ENCODE measurements at regions not wholly inside any gene's neighbourhood (a gene's known extent, or its start where the extent isn't known, plus 50 kb on each side); places are given as distances from the start of the nearest gene placed in this dataset.
"Not testable (repeated sequence)": the region's sequence is repeated elsewhere in the genome, so short reads cannot be mapped to it uniquely, and the experiment has no call there.

DNA sequence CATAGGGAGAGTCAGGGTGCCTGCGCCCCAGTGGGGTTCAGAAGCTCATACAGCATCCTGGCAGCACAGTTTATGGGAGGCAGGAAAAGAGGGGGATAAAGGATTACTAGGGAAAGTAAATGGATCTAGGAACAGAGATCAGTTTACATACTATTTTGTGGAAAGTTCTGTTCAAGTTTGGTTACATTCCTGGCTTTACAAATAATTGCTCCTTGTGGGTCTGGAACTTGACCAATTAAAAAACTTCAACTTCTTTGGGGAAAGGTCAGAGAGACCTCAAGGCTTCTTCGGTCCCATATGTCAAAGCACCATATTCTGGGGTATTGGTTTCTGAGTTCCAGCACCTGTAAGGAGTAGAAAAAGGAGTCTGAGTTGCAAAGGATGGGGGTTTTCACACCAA lies 64.1 kb downstream of the ZDHHC19 start:
- POLR2A ChIA-PET: no interaction called here
- peaks cover 9% of the 10 kb centered on the region for H3K9me3 Mint-ChIP-seq
- H3K27me3 Mint-ChIP-seq: peaks cover 6% of the 10 kb centered on the region
- DNase-seq: no peak
- CTCF ChIA-PET: interaction anchor here (1.0 kb wide), 1 partner anchor 33 kb away, joined by 3 read pairs; no protein-coding TSS in a partner anchor
- no peaks in the 10 kb centered on the region for H3K36me3 Mint-ChIP-seq (ENCODE audit: low read depth)
- no peak overlapping the region for H3K27ac Mint-ChIP-seq
- no peak overlapping the region for H3K4me3 Mint-ChIP-seq
- peaks cover 7% of the 10 kb centered on the region for H3K4me1 Mint-ChIP-seq

GRCh38 chr3:196145468-196146262 lies 63.8 kb upstream of the TFRC start:
- Mint-ChIP-seq H3K27ac (no peak overlapping the region), H3K9me3 (peaks cover 7% of the 10 kb centered on the region), H3K27me3 (peaks cover 7% of the 10 kb centered on the region), H3K4me1 (peaks cover 7% of the 10 kb centered on the region), H3K4me3 (no peak overlapping the region), H3K36me3 (ENCODE audit: low read depth) (no peaks in the 10 kb centered on the region)
- CTCF ChIA-PET: interaction anchor here (1.0 kb wide), 1 partner anchor 34 kb away, joined by 3 read pairs; no protein-coding TSS in a partner anchor
- DNase-seq: no peak
- POLR2A ChIA-PET: interaction anchor here (1.4 kb wide), 1 partner anchor 11 kb away, joined by 4 read pairs; no protein-coding TSS in a partner anchor

GRCh38 chr3:196144383-196145105 lies 62.7 kb upstream of the TFRC start:
- H3K27ac Mint-ChIP-seq: no peak overlapping the region
- CTCF ChIA-PET: no interaction called here

GRCh38 chr3:196143708-196144382 lies 62.0 kb upstream of the TFRC start:
- ChIA-PET POLR2A (no interaction called here), CTCF (no interaction called here)
- no peak overlapping the region for H3K4me3 Mint-ChIP-seq
- DNase-seq: no peak
- no peak overlapping the region for H3K27ac Mint-ChIP-seq
- peaks cover 11% of the 10 kb centered on the region for H3K27me3 Mint-ChIP-seq
- no peaks in the 10 kb centered on the region for H3K9me3 Mint-ChIP-seq
- peaks cover 7% of the 10 kb centered on the region for H3K4me1 Mint-ChIP-seq
- no peaks in the 10 kb centered on the region for H3K36me3 Mint-ChIP-seq (ENCODE audit: low read depth)

More at GRCh38 chr3:196144383-196145105, 62.7 kb upstream of the TFRC start:
- no peaks in the 10 kb centered on the region for H3K36me3 Mint-ChIP-seq (ENCODE audit: low read depth)
- H3K27me3 Mint-ChIP-seq: peaks cover 7% of the 10 kb centered on the region
- no peaks in the 10 kb centered on the region for H3K9me3 Mint-ChIP-seq
- POLR2A ChIA-PET: interaction anchor here (1.4 kb wide), 1 partner anchor 12 kb away, joined by 4 read pairs; no protein-coding TSS in a partner anchor
- peaks cover 7% of the 10 kb centered on the region for H3K4me1 Mint-ChIP-seq
- DNase-seq: no peak
- H3K4me3 Mint-ChIP-seq: no peak overlapping the region

GRCh38 chr3:196142202-196142956 lies 60.5 kb upstream of the TFRC start:
- no peak overlapping the region for H3K27ac Mint-ChIP-seq
- peaks cover 7% of the 10 kb centered on the region for H3K4me1 Mint-ChIP-seq
- no peaks in the 10 kb centered on the region for H3K9me3 Mint-ChIP-seq
- no peak for DNase-seq
- no peak overlapping the region for H3K4me3 Mint-ChIP-seq
- H3K36me3 Mint-ChIP-seq (ENCODE audit: low read depth): no peaks in the 10 kb centered on the region
- ChIA-PET POLR2A (interaction anchor here (1.4 kb wide), 1 partner anchor 38 kb away, joined by 3 read pairs; no protein-coding TSS in a partner anchor), CTCF (interaction anchor here (0.5 kb wide), 1 partner anchor 24 kb away, joined by 3 read pairs; no protein-coding TSS in a partner anchor)
- H3K27me3 Mint-ChIP-seq: peaks cover 11% of the 10 kb centered on the region

DNA sequence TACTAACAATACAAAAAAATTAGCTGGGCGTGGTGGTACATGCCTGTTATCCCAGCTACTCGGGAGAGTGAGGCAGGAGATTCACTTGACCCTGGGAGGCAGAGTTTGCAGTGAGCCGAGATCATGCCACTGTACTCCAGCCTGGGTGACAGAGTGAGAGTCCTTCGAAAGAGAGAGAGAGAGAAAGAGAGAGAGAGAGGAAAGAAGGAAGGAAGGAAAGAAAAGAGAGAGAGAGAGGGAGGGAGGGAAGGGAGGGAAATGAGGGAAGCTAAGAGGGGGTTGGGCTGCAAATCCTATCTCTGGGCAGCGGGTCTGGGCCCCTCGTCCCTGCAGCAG lies 59.9 kb upstream of the TFRC start:
- ChIA-PET POLR2A (interaction anchor here (1.4 kb wide), 1 partner anchor 39 kb away, joined by 3 read pairs; no protein-coding TSS in a partner anchor), CTCF (no interaction called here)
- no peak for DNase-seq
- H3K9me3 Mint-ChIP-seq: no peaks in the 10 kb centered on the region
- peaks cover 7% of the 10 kb centered on the region for H3K4me1 Mint-ChIP-seq
- no peaks in the 10 kb centered on the region for H3K36me3 Mint-ChIP-seq (ENCODE audit: low read depth)
- H3K27ac Mint-ChIP-seq: no peak overlapping the region
- H3K4me3 Mint-ChIP-seq: no peak overlapping the region
- H3K27me3 Mint-ChIP-seq: peaks cover 9% of the 10 kb centered on the region

GRCh38 chr3:196141052-196141865 lies 59.4 kb upstream of the TFRC start:
- Mint-ChIP-seq H3K27ac (no peak overlapping the region), H3K9me3 (no peaks in the 10 kb centered on the region), H3K27me3 (peaks cover 9% of the 10 kb centered on the region), H3K4me1 (peaks cover 11% of the 10 kb centered on the region), H3K36me3 (ENCODE audit: low read depth) (no peaks in the 10 kb centered on the region), H3K4me3 (no peak overlapping the region)
- ChIA-PET CTCF (no interaction called here), POLR2A (interaction anchor here (1.4 kb wide), 1 partner anchor 39 kb away, joined by 3 read pairs; no protein-coding TSS in a partner anchor)
- no peak for DNase-seq

DNA sequence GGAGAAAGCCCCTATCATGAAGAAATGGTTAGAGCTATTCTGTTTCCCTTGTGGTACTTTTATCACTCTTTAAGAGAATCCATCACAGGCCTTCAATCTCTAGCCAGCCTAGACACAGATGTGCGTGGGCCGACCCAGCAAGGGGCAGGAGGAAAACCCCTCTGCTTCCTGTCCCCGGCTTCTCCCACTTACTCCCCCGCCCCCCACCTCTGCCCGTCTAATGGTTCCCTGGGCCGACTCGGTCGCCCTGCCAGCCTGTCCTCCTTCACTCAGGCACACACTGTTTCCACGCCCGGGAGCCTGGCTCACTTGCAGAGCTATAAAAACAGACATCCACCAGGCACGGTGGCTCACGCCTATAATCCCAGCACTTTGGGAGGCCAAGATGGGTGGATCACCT lies 58.3 kb upstream of the TFRC start:
- Mint-ChIP-seq H3K9me3 (no peaks in the 10 kb centered on the region), H3K27me3 (peaks cover 9% of the 10 kb centered on the region), H3K4me1 (peaks cover 11% of the 10 kb centered on the region), H3K4me3 (no peak overlapping the region), H3K36me3 (ENCODE audit: low read depth) (no peaks in the 10 kb centered on the region), H3K27ac (no peak overlapping the region)
- POLR2A ChIA-PET: no interaction called here
- no peak for DNase-seq
- CTCF ChIA-PET: no interaction called here

DNA sequence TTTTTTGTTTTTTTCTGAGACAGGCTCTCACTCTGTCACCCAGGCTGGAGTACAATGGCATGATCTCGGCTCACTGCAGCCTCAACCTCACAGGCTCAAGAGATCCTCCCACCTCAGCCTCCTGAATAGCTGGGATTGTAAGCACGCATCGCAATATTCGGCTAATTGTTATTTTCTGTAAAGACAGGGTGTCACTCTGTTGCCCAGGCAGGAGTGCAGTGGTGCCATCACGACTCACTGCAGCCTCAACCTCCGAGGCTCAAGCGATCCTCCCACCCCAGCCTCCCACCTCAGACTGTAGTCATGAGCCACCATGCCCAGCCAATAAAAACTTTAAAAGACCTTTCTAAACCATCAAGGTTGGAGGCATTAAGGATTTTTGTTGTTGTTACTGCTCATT lies 57.4 kb upstream of the TFRC start:
- no peak for DNase-seq
- no peak overlapping the region for H3K4me3 Mint-ChIP-seq
- CTCF ChIA-PET: no interaction called here
- peaks cover 9% of the 10 kb centered on the region for H3K4me1 Mint-ChIP-seq
- POLR2A ChIA-PET: no interaction called here
- H3K9me3 Mint-ChIP-seq: no peaks in the 10 kb centered on the region
- no peak overlapping the region for H3K27ac Mint-ChIP-seq
- H3K36me3 Mint-ChIP-seq (ENCODE audit: low read depth): no peaks in the 10 kb centered on the region
- peaks cover 9% of the 10 kb centered on the region for H3K27me3 Mint-ChIP-seq

DNA sequence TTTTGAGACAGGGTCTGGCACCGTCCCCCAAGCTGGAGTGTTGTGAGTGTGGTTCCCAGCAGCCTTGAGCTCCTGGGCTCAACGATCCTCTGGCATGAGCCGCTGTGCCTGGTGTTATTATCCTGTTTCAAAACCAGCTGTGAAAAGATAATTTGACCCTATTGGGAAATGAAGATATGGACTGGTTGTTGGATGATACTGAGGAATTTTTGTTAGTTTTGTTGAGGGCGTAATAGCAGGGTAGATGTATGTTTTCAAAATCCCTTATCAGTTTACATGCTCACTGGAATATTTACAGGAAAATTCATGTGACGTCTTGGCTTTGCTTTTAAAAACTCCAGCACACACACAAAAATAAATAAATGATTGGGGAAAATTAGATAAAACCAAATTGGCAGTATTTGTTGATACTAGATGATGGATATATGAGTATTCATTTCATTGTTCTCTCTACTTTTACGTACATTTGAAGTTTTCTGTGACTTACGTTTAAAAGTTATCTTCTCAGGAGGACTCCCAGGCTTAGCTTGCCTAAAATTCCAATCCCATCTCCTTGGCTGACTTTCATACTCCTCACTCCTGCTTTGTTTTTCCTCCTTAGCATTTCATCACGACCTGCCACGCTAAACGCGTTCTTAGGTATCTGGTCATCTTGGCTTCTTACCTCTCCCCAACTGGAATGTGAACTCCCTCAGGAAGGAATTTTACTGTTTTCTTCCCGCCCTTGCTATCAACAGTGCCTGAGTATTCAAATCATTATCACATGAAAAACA lies 56.8 kb upstream of the TFRC start:
- no peak overlapping the region for H3K27ac Mint-ChIP-seq
- H3K4me1 Mint-ChIP-seq: peaks cover 4% of the 10 kb centered on the region
- no peaks in the 10 kb centered on the region for H3K9me3 Mint-ChIP-seq
- H3K27me3 Mint-ChIP-seq: peaks cover 9% of the 10 kb centered on the region
- H3K4me3 Mint-ChIP-seq: no peak overlapping the region
- ChIA-PET CTCF (no interaction called here), POLR2A (no interaction called here)
- no peak for DNase-seq
- no peaks in the 10 kb centered on the region for H3K36me3 Mint-ChIP-seq (ENCODE audit: low read depth)

DNA sequence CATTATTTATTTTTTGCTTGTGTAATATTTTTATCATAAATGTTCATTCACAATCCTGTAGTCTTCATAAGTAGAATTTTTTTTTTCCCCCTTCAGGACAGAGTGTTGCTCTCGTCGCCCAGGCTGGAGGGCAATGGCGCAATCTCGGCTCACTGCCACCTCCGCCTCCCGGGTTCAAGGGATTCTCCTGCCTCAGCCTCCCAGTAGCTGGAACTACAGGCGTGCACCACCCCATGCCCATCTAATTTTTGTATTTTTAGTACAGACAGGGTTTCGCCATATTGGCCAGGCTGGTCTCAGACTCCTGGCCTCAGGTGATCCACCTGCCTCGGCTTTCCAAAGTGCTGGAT lies 54.7 kb upstream of the TFRC start:
- POLR2A ChIA-PET: interaction anchor here (1.5 kb wide), 1 partner anchor 9 kb away, joined by 5 read pairs; no protein-coding TSS in a partner anchor
- H3K9me3 Mint-ChIP-seq; H3K4me1 Mint-ChIP-seq; H3K27ac Mint-ChIP-seq; CTCF ChIA-PET; H3K36me3 Mint-ChIP-seq (ENCODE audit: low read depth); H3K4me3 Mint-ChIP-seq; DNase-seq; H3K27me3 Mint-ChIP-seq: not testable (repeated sequence)

Data from activated CD4-positive, alpha-beta memory T cell treated with anti-CD3 and anti-CD28 coated beads, Interleukin-2, amount 10 ng/mL, durations not matched to agents 7 days and 5 days (primary cell).